ENCODE measurements at regions not wholly inside any gene's neighbourhood (a gene's known extent, or its start where the extent isn't known, plus 50 kb on each side); places are given as distances from the start of the nearest gene placed in this dataset.

DNA sequence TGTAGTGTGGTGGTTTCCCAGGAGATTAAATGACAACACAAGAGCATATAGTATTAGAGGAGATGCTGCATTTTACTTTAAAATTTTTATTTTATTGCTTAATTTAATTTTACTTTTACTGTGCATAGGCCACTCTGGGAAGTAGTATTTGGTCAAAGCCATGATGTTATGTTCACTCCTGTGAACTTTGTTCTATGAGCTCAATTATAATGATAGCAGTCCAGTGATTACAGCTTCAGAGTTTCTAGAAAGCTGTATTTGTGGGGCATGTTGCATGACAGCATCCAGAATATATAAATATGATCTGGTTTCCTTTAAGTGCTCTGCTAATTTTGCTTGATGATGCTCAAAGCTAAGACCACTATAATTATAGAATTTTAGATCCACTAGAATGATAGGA lies 338.6 kb downstream of the NSUN3 start:
- intact Hi-C loops (cut with micrococcal nuclease) = no loop called here
- H3K4me2 ChIP-seq (ENCODE audit: insufficient read depth, low read length) = no peak overlapping the region

More for the DNA sequence above, 338.6 kb downstream of the NSUN3 start:
- BruUV-seq (replicated peaks) = no TSS peak
- no peak for DNase-seq (ENCODE audit: extremely low read depth in 1 of 4, low spot score in 3 of 4)
- no peak overlapping the region for H3K9ac ChIP-seq (ENCODE audit: insufficient read depth in 1 of 2, low read depth in 2 of 2, low read length in 2 of 2)
- H3K79me2 ChIP-seq (ENCODE audit: control insufficient read depth, insufficient read depth, low read length) = no peaks in the 10 kb centered on the region
- TF ChIP-seq, protein P1, sequence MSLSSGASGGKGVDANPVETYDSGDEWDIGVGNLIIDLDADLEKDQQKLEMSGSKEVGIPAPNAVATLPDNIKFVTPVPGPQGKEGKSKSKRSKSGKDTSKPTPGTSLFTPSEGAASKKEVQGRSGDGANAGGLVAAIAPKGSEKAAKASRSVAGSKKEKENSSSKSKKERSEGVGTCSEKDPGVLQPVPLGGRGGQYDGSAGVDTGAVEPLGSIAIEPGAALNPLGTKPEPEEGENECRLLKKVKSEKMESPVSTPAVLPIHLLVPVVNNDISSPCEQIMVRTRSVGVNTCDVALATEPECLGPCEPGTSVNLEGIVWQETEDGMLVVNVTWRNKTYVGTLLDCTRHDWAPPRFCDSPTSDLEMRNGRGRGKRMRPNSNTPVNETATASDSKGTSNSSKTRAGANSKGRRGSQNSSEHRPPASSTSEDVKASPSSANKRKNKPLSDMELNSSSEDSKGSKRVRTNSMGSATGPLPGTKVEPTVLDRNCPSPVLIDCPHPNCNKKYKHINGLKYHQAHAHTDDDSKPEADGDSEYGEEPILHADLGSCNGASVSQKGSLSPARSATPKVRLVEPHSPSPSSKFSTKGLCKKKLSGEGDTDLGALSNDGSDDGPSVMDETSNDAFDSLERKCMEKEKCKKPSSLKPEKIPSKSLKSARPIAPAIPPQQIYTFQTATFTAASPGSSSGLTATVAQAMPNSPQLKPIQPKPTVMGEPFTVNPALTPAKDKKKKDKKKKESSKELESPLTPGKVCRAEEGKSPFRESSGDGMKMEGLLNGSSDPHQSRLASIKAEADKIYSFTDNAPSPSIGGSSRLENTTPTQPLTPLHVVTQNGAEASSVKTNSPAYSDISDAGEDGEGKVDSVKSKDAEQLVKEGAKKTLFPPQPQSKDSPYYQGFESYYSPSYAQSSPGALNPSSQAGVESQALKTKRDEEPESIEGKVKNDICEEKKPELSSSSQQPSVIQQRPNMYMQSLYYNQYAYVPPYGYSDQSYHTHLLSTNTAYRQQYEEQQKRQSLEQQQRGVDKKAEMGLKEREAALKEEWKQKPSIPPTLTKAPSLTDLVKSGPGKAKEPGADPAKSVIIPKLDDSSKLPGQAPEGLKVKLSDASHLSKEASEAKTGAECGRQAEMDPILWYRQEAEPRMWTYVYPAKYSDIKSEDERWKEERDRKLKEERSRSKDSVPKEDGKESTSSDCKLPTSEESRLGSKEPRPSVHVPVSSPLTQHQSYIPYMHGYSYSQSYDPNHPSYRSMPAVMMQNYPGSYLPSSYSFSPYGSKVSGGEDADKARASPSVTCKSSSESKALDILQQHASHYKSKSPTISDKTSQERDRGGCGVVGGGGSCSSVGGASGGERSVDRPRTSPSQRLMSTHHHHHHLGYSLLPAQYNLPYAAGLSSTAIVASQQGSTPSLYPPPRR (CRISPR knock-in tag; IDR thresholded peaks at IDR 0.05; ENCODE audit: borderline replicate concordance) = no peak
- TF ChIP-seq NFRKB (IDR thresholded peaks at IDR 0.05; ENCODE audit: low read depth) (no peak), NFE2 (IDR thresholded peaks at IDR 0.05; ENCODE audit: low read depth) (no peak), JUNB (CRISPR knock-in tag; conservative IDR thresholded peaks at IDR 0.05) (no peak), ARNT (IDR thresholded peaks at IDR 0.05) (no peak), ZNF384 (IDR thresholded peaks at IDR 0.05; ENCODE audit: low read depth, low read length) (no peak), KLF16 (IDR thresholded peaks at IDR 0.05) (no peak), ATF2 (CRISPR knock-in tag; IDR thresholded peaks at IDR 0.05) (no peak), MLLT1 (IDR thresholded peaks at IDR 0.05) (no peak), NELFE (IDR thresholded peaks at IDR 0.05; ENCODE audit: insufficient read depth, insufficient read length) (no peak), ZKSCAN8 (CRISPR knock-in tag; IDR thresholded peaks at IDR 0.05) (no peak), SIN3B (IDR thresholded peaks at IDR 0.05; ENCODE audit: low read depth) (no peak), CHCHD3 (CRISPR knock-in tag; IDR thresholded peaks at IDR 0.05) (no peak), ELF2 (CRISPR knock-in tag; IDR thresholded peaks at IDR 0.05) (no peak), ZNF79 (CRISPR knock-in tag; IDR thresholded peaks at IDR 0.05; ENCODE audit: low read depth) (no peak), ZNF644 (tag; IDR thresholded peaks at IDR 0.05; ENCODE audit: low read depth) (no peak), CC2D1A (IDR thresholded peaks at IDR 0.05) (no peak)
- TF ChIP-seq, protein P2, sequence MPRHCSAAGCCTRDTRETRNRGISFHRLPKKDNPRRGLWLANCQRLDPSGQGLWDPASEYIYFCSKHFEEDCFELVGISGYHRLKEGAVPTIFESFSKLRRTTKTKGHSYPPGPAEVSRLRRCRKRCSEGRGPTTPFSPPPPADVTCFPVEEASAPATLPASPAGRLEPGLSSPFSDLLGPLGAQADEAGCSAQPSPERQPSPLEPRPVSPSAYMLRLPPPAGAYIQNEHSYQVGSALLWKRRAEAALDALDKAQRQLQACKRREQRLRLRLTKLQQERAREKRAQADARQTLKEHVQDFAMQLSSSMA (CRISPR knock-in tag; IDR thresholded peaks at IDR 0.05) = no peak
- no peaks in the 10 kb centered on the region for H3K9me3 ChIP-seq (replicated peaks; ENCODE audit: control insufficient read depth, insufficient read depth, low read depth, low read length)
- no peak overlapping the region for H3K27ac ChIP-seq (ENCODE audit: extremely low read depth, low read depth, low read length)
- H3K27me3 ChIP-seq (ENCODE audit: control insufficient read depth in 2 of 2, insufficient read depth in 2 of 2, low read length in 2 of 2) = no peaks in the 10 kb centered on the region
- H3K36me3 ChIP-seq (ENCODE audit: control insufficient read depth, insufficient read depth, low read length) = no peaks in the 10 kb centered on the region
- no peak for FAIRE-seq
- H2AFZ ChIP-seq (ENCODE audit: low read depth, low read length) = no peak overlapping the region
- no peaks in the 10 kb centered on the region for H3K9me1 ChIP-seq (ENCODE audit: control insufficient read depth, insufficient read depth, low read length)
- CTCF ChIA-PET (ENCODE audit: low intra/inter-chr PET ratio) = no interaction called here
- H4K20me1 ChIP-seq (replicated peaks; ENCODE audit: control insufficient read depth, insufficient read depth, low read length) = no peaks in the 10 kb centered on the region
- ATAC-seq = no peak
- in situ Hi-C loops (cut with MboI) = no loop called here
- no peaks in the 10 kb centered on the region for H3K4me1 ChIP-seq (replicated peaks in 1 of 2; ENCODE audit: control insufficient read depth in 2 of 2, insufficient read depth in 2 of 2, low read length in 2 of 2)
- H3K4me3 ChIP-seq = no peak overlapping the region
- POLR2A ChIA-PET = no interaction called here

Measured in K562 (cell line).